ENCODE measurements at regions not wholly inside any gene's neighbourhood (a gene's known extent, or its start where the extent isn't known, plus 50 kb on each side); places are given as distances from the start of the nearest gene placed in this dataset.
A peak's percentile ranks its signal among the peaks of the same experiment; 100 is the strongest.
"Not testable (repeated sequence)": the region's sequence is repeated elsewhere in the genome, so short reads cannot be mapped to it uniquely, and the experiment has no call there.

DNA sequence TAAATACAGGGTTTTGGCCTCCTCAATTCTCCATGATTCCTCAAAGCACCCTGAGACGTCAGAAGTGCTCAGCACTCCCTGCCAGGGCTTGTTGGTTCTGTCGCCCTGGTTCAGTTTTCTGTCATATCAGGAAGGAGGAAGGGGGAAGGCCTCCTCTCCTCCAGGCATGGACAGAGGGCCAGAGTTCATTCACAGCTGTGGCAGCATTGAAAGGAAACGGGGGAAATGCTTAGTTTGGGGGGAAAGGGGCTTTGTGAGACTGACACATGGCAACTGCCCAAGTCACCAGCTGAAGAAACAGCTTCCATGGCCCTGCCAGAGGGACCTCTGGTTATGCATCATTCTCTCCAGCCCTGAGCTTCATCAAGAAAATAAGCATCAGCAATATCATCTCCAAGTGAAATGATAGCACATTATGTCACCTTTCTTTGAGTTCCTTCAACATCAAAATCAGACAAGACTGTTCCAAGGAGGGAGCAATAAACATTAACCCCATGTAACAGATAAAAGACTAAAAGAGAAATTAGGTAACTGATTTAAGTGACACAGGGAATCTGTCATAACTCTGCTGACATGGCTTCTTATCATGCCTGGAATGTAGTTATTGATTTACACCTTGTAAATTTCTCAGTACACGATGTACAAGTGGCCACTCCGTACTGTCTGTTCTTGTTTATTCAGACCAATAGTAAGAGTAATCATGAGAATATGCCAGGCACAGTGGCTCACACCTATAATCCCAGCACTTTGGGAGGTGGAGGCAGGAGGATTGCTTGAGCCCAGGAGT, 103.2 kb upstream of the SLC25A33 start:
- FAIRE-seq (no peak), DNase-seq (ENCODE audit: insufficient read length, low spot score) (no peak)
- TF ChIP-seq POLR2A (IDR thresholded peaks at IDR 0.05; ENCODE audit: low read depth, low read length), result no peak

DNA sequence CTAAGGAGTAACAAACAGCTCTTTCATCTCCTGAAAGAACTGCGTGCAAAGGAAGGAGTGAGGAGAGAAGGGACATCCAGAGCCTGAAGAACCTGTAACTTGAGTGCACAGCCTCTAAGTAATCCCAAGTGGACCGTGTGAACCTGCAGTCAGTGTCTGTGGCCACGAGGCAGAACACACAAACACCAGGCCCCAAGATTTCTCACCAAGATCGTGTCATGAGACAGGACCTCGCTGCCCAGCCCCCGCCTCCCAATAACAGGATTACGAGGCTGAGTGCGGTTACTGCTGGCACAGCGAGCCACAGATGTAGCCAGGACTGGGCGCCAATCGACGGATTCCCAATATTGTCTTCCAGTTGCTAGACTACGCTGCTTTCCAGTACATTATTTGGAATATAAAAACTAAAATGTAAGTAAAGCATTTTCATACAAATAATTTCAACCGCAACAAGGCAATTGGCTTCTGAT, 101.3 kb upstream of the SLC25A33 start:
- DNase-seq (ENCODE audit: insufficient read length, low spot score), result no peak
- no peak for TF ChIP-seq POLR2A (IDR thresholded peaks at IDR 0.05; ENCODE audit: low read depth, low read length)
- no peak for FAIRE-seq

DNA sequence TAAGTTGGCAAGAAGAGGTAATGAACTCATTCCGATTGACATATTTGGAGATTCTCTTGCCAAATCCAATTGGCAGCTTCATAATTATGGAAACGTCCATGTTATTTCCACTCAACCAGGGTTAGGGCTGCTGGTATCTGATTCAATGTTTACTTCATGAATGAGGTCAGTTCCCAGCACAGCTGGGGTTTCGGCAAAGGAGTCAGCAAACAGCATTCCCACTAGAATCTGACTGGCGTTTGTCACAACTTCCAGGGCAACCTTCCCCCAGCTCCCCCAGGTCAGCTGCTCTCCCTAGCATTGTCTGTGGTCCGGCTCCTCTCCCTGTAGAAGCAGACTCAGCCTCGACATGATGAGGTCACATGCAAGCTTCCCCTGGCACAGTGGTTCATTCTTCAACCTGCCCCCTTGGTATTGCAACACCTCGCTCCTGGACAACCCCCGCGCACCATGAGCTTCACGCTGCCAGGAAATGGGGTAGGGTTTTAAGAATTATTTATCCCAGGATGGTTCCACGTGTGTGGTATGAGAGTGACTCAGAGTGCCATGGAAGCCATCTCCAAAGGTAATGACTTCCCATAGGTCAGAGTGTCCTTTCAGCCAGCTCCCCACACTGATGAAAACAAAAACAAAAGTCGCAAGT, 100.7 kb upstream of the SLC25A33 start:
- FAIRE-seq (peak; percentile 66), DNase-seq (ENCODE audit: insufficient read length, low spot score) (peak; percentile 53)
- no peak for TF ChIP-seq POLR2A (IDR thresholded peaks at IDR 0.05; ENCODE audit: low read depth, low read length)

DNA sequence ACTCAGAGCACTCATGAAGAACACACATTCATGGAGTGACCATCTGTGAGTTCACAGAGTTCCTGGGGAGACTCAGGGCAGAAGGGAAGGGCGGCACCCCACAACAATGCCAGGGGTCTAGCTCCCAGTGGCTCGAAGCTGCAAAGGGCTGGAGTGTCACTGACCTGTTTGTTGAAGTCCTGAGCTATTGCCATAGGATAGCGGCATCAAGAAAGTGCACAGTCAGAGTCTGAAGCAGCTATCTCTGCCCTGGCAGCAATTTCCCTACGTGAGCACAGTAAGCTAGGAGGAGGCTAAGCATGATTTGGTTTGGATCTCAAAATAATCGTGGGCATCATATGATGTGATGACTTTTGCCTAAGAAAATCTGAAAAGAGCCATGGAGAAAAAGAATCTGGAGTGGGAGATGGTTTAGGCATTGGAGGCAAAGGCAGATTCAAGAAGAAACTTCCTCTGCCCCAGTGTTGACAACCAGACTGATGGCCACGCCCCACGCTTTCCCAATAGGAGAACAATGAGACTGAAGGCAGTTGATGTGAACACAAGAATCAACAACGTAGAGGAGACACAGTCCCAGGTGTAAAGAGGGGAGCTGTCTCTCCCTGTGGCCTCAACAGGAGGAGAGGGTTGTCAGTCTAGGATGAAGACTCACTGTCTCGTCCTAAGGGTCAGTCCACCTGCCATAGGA, 100.0 kb upstream of the SLC25A33 start:
- no peak for TF ChIP-seq POLR2A (IDR thresholded peaks at IDR 0.05; ENCODE audit: low read depth, low read length)
- FAIRE-seq (no peak), DNase-seq (ENCODE audit: insufficient read length, low spot score) (no peak)

DNA sequence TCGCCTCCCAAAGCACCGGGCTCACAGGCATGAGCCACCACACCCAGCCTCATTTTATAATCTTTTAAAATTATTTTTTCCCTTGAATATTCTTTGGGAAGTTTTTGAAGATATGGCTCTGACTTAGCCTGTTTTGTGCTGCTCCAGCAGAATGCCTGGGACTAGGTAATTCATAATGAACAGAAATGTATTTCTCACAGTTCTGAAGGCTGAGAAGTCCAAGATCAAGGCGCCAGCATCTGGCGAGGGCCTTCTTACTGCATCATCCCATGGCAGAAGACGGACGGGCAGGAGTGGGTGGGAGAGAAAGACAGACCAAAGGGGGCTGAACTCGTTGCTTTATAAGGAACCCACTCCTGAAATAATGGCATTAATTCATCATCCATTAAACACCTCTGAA, 99.0 kb upstream of the SLC25A33 start:
- FAIRE-seq (no peak), DNase-seq (ENCODE audit: insufficient read length, low spot score) (no peak)
- TF ChIP-seq POLR2A (IDR thresholded peaks at IDR 0.05; ENCODE audit: low read depth, low read length), result no peak

DNA sequence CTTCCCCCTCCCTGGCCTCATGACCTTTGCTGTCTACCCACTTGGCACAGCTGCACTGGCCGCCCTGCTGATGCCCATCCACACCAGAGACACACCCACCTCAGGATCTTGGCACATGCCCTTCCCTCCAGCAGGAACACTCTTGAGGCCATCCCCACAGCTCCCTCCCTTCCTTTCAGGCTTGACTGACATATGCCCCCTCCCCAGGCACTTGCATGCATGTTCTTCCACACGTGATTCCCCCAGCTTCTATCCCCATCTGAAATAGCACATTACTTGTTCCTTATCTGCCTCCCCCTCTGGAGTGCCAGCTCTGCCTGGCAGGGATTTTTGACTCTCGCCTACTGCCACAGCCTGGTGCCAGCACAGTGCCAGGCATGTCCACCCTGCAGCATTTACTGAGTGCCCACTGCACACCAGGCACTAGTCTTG, 98.5 kb upstream of the SLC25A33 start:
- DNase-seq (ENCODE audit: insufficient read length, low spot score) (no peak), FAIRE-seq (no peak)

DNA sequence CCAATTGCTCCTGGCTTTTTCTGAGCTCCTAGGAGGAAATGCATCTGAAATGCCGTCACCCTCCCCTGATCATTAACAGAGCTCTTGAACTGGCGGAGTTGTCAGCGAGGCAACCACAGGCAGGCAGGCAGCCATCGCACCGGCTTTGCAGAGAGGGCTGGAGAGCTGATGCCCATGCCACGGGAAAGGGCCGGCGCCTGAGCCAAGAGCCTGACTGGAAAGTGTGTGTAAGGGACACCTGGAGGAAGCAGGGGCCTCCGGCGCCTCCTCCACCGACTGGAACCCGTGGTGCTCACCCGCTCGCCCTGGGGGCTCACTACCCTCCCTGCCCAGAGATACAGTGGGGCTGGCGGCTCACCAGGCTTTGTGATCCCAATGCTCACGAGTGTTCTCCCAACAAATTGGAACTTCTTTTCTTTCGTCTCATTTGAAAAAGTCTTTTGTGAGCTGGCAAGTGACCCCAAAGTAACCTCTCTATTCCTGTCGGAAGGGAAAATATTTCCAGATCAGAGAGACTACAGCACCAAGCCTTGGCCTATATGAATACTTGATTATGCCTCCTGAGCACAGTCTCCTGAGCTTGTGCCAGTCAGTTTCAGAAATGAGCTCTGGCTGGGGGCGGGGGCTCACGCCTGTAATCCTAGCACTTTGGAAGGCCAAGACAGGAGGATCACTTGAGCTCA, 97.7 kb upstream of the SLC25A33 start:
- FAIRE-seq, result no peak
- no peak for DNase-seq (ENCODE audit: insufficient read length, low spot score)
- no peak for TF ChIP-seq POLR2A (IDR thresholded peaks at IDR 0.05; ENCODE audit: low read depth, low read length)

More for the DNA sequence above, 98.5 kb upstream of the SLC25A33 start:
- no peak for TF ChIP-seq POLR2A (IDR thresholded peaks at IDR 0.05; ENCODE audit: low read depth, low read length)

DNA sequence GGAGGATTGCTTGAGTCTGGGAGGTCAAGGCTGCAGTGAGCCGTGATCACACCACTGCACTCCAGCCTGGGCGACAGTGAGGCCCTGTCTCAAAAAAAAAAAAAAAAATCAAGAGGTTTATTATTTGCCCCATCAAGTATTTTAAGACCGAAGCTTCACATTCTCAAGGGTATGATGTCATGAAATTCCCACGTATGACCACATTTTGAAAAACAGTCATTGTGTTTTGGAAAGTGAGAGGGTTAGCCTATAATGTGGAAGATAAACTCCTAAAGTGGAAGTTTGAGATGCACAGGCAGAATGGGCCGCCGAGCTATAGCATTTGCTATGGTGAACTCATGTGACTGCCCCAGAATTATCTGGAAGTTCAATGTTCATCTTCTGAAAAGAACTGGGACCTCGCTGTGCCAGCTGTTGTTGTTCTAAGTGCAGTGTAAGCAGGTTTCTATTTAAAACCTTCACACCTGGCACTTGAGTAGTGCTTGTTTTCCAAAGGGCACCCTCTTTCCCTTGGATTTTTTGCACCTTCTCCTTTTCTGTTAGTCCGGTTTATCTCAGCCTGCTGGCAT, 96.9 kb upstream of the SLC25A33 start:
- no peak for DNase-seq (ENCODE audit: insufficient read length, low spot score)
- no peak for TF ChIP-seq POLR2A (IDR thresholded peaks at IDR 0.05; ENCODE audit: low read depth, low read length)
- no peak for FAIRE-seq

DNA sequence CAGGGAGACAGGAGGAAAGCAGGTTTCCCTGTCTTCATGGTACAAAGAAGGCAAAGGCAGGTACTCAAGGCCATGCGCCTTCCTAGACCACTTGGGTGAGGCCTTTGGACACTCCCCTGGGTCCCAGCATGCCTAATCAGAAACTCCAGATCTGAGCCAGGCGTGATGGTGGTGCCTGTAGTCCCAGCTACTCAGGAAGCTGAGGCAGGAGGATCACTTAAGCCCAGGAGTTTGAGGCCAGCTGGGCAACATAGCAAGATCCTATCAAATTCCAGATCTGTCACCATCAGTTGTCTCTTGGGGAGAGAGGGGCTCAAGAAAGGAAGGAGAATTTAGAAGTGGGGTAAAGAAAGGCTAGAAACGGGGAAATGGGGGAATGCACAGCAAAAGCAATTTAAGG, 96.3 kb upstream of the SLC25A33 start:
- TF ChIP-seq POLR2A (IDR thresholded peaks at IDR 0.05; ENCODE audit: low read depth, low read length), result no peak
- no peak for DNase-seq (ENCODE audit: insufficient read length, low spot score)
- no peak for FAIRE-seq

DNA sequence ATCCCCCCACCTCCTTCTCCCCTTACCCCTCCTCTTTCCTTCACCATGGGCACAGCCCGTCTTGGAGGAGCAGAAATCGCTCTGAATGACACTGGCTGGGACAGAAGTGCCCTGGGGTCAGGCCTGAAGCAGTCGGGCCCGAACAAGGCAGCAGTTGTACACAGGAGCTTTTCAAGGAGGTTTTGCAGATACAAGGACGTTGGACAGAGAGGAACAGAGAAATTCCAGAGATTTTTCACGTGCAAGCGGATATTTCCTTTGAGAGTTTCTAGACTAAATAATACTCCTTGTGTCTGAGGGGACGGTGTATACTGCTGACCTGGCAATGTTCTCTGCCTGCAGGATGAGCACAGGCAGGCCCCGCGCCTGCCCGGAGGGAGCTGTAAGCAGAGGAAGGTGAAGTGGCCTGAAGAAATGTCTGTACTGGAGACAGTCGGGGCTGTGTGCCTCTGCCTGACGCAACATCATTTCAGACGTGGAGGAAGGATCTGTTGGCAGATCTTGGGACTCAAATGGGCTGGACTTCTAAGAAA, 95.3 kb upstream of the SLC25A33 start:
- TF ChIP-seq POLR2A (IDR thresholded peaks at IDR 0.05; ENCODE audit: low read depth, low read length), result no peak
- DNase-seq (ENCODE audit: insufficient read length, low spot score) (no peak), FAIRE-seq (no peak)

DNA sequence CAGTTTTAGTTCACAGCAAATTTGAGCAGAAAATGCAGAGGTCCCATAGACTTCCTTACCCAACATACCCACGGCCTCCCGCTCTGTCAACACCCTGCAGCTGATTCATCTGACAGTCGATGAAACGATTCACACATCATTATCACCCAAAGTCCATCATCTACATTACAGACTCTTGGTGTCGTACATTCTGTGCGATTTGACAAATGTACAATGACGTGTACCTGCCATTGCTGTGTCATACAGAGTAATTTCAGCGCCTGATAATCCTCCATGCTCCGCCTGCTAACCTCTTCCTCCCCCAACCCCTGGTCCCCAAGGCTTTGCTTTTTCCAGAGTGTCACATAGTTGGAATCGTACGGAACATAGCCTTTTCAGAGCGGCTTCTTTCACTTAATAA, 94.7 kb upstream of the SLC25A33 start:
- no peak for TF ChIP-seq POLR2A (IDR thresholded peaks at IDR 0.05; ENCODE audit: low read depth, low read length)

DNA sequence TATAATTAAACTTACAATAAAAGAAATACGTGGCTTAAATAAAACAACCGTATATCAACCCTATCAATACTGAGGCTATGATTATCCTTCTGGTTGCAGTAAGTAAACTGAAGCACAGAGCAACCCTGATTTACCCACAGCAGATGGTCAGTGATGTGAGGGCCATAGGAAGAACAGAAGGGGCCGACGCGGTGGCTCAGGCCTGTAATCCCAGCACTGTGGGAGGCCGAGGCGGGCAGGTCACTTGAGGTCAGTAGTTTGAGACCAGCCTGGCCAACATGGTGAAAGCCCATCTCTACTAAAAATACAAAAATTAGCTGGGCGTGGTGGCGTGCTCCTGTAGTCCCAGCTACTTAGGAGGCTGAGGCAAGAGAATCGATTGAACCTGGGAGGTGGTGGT, 94.2 kb upstream of the SLC25A33 start:
- DNase-seq (ENCODE audit: insufficient read length, low spot score); FAIRE-seq: not testable (repeated sequence)

More for the DNA sequence above, 94.7 kb upstream of the SLC25A33 start:
- no peak for DNase-seq (ENCODE audit: insufficient read length, low spot score)
- no peak for FAIRE-seq

DNA sequence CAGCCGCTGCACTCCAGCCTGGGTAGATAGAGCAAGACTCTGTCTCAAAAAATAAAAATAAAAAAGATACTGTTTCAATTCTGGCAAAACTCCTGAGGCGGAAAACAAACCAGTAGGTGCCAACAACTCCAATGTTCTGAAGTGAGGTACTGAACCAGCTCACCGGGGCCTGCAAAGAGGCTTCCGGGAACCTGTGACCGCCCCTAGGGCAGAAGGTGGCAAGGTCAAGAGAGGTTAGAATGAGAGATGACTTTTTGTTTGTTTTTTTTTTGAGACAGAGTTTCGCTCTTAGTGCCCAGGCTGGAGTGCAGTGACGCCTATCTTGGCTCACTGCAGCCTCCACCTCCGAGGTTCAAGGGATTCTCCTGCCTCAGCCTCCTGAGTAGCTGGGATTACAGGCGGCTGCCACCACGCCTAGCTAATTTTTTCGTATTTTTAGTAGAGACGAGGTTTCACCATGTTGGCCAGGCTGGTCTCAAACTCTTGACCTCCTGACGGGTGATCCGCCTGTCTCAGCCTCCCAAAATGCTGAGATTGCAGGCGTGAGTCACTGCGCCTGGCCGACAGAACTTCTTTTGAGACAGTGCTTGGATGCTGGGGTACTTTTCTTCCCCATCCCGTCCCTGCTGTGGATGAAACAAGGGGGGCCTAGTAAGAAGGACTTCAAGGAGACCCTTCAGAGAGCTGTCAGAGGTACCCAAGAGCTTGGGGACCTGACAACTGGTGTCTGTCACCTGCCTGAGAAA, 91.9 kb upstream of the SLC25A33 start:
- DNase-seq (ENCODE audit: insufficient read length, low spot score) (no peak), FAIRE-seq (no peak)
- TF ChIP-seq POLR2A (IDR thresholded peaks at IDR 0.05; ENCODE audit: low read depth, low read length), result no peak

All from H54 (cell line).